GM12864 (cell line): ENCODE measurements at regions not wholly inside any gene's neighbourhood (a gene's known extent, or its start where the extent isn't known, plus 50 kb on each side); places are given as distances from the start of the nearest gene placed in this dataset.

ENCODE experiments used
- DNase-seq: peaks from one replicate; pipeline ENCODE4 v3.0.0-alpha.2; 2011; ENCODE audit warnings: low read depth
- H3K4me3 ChIP-seq: 2 replicates; pipeline ENCODE4 v1.5.1; 2011; ENCODE audit warnings: mild to moderate bottlenecking, low read depth, low read length, control low read depth
- CTCF ChIP-seq: IDR thresholded peaks from 2 replicates; pipeline ENCODE4 v1.5.1; 2011; ENCODE audit warnings: low read depth, mild to moderate bottlenecking, moderate library complexity, low read length, control low read depth, inconsistent platforms; ENCODE audit errors: missing control alignments

GRCh38 chr1:218108034-218108433 lies 177.1 kb upstream of the RRP15 start:
- H3K4me3 ChIP-seq: no peak overlapping the region
- no peak for TF ChIP-seq CTCF
- DNase-seq: no peak

- no peak for TF ChIP-seq CTCF
- H3K4me3 ChIP-seq: no peak overlapping the region
- no peak for DNase-seq
Measured at GRCh38 chr1:218112862-218113261, 172.2 kb upstream of the RRP15 start.

- no peak for TF ChIP-seq CTCF
- no peak overlapping the region for H3K4me3 ChIP-seq
- no peak for DNase-seq
Measured at GRCh38 chr1:218123968-218124367, 161.1 kb upstream of the RRP15 start.

- DNase-seq: no peak
- H3K4me3 ChIP-seq: no peak overlapping the region
- TF ChIP-seq CTCF: no peak
Measured at GRCh38 chr1:218135371-218135770, 149.7 kb upstream of the RRP15 start.

- DNase-seq: no peak
- H3K4me3 ChIP-seq: no peak overlapping the region
- TF ChIP-seq CTCF: no peak
Measured at GRCh38 chr1:218139761-218140160, 145.3 kb upstream of the RRP15 start.

GRCh38 chr1:218156595-218156994 lies 128.5 kb upstream of the RRP15 start:
- no peak for DNase-seq
- H3K4me3 ChIP-seq: no peak overlapping the region
- no peak for TF ChIP-seq CTCF

- no peak overlapping the region for H3K4me3 ChIP-seq
- DNase-seq: no peak
- no peak for TF ChIP-seq CTCF
Measured at GRCh38 chr1:218163371-218163770, 121.7 kb upstream of the RRP15 start.
